GM21390 (cell line): ENCODE measurements at regions not wholly inside any gene's neighbourhood (a gene's known extent, or its start where the extent isn't known, plus 50 kb on each side); places are given as distances from the start of the nearest gene placed in this dataset.

Experiments
- ATAC-seq: cut with Tn5 transposase; IDR thresholded peaks from one replicate; pipeline ENCODE4 v1.9.1; 2021; ENCODE audit not compliant: unreplicated experiment

DNA sequence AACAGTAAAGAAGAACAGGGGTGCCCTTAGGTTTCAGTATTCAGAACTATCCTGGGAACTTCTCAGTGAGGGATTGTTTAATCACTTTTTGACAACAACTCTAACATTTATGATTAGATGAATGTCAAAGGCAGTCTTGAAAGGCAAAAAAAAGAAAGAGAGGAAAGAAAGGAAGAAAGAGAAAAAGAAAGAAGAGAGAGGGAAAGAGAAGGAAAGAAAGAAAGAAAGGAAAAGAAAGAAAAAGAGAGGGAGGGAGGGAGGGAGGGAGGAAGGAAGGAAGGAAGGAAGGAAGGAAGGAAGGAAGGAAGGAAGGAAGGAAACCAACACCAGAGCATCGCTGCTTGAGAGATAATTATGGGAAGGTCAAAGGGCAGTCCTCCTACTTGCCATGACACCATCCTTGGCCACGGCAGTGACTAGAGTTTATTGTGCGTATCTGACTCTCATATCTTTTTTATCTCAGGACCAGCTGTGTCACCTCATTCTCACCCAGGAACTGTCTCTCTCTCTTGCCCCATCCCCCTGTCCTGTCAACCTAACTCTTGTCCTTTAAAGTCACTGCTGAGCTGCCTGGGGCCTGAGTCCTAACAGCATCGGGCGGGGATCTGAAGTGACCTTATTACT lies 96.8 kb upstream of the ATXN1 start:
- ATAC-seq, result no peak

DNA sequence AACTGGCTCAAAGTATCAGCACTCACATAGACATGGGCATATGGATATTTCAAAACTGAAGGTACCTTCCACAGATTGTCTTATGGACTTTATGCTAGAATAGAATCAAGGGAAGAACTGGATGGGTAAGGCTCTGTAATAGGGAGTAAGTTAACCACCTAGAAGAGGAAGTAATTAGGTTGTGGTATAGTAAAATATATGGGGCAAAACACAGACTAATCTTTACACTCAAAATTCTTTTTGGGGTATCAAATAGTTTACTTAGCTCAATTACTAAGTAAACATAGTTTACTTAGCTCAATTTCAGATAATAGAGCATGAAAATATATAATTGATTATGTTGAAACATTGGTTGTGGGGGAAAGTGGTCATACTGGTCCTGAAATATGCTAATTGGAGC lies 94.2 kb upstream of the ATXN1 start:
- peak; percentile 49 for ATAC-seq

DNA sequence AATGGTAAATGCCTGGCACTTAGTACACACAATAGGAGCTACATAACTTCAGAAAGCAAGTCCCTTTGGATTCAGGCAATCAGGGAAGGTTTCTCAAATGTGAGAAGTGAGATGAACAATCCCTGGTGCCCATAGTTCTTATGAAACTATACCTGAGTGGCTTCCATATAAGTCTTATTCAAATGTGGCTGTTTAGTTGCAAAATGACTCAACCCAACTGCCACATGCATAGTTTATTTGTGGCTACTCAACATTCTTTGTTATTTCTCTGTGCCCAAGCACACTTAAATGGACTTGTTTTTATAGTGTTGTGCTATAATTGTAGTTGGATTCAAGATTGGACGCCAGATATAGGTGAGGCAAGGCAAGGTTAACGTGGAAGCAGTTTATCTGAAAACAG lies 93.7 kb upstream of the ATXN1 start:
- peak; percentile 83 for ATAC-seq

DNA sequence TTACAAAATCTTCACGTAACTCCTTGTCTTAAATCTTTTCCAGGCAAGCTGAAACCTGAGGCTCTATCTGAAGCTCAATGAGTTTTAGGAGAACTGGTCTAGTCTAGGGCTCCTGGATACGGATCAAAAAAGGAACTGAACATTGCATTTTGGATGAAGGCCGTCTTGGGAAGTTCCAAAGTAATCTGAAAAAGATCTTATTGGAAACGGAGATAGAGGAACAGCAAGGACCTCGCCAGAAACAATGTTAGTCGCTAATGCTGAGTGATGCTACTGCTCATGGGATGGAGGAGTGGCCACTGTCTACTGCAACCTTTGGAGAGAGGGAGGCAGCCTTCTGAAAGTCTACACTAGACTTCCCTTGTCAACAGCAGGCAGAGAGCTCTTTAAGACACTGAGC lies 91.4 kb upstream of the ATXN1 start:
- no peak for ATAC-seq

DNA sequence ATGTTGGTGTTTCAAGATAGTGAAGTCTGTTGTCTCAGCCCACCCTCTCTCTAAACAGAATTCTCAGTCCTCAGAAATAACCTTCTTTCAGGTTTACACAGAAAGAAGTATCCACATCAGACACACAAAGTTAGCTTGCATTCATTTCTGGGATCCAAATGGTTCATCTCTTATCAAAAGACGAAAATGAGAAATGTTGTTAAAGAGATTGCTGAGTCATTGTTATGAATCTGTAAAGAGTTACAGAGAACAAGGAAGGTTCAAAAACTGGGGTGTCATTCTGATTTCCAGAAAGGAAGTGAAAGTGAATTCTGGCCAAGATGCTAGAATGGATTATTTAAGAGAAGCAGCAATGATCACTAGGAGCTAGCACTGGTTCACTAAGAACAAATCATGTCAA lies 90.5 kb upstream of the ATXN1 start:
- peak; percentile 48 for ATAC-seq

DNA sequence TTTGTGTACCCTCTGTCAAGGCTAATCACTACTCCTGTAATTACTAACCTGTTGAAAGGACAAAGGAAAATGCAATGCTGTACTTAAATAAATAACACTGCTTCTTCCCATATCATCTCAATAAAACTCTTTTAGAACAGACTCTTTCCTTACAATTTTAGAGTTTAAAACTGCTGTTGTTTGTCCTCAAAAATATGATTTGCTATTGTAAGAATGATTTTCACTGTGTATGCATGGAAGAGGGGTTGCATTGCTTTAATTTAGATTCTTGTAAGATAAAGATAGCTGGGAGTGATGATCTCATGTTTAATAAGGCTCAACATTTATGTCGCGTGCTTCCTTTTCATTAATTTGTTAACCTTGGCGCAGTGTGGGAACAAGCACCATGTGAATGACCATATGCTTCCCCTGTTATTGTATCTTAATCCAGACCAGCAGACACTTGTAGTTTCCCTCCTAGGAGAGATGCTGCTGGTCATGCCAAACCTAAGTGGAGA lies 89.8 kb upstream of the ATXN1 start:
- ATAC-seq, result no peak

DNA sequence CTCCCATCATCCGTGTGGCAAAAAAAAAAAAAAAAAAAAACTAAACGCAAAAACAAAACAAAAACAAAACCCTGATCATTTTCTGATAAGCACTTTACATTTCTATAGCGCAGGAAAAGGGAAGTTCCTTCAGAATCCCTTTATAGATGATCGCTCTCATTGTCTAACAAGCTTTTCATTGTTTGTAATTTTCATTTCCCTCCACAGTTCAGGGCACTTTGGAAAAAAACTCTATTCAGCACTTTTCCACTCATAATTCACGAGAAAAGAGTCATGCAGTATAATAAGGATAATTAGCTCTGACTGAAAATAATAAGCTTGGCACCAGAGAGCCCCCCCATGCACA lies 89.4 kb upstream of the ATXN1 start:
- no peak for ATAC-seq

DNA sequence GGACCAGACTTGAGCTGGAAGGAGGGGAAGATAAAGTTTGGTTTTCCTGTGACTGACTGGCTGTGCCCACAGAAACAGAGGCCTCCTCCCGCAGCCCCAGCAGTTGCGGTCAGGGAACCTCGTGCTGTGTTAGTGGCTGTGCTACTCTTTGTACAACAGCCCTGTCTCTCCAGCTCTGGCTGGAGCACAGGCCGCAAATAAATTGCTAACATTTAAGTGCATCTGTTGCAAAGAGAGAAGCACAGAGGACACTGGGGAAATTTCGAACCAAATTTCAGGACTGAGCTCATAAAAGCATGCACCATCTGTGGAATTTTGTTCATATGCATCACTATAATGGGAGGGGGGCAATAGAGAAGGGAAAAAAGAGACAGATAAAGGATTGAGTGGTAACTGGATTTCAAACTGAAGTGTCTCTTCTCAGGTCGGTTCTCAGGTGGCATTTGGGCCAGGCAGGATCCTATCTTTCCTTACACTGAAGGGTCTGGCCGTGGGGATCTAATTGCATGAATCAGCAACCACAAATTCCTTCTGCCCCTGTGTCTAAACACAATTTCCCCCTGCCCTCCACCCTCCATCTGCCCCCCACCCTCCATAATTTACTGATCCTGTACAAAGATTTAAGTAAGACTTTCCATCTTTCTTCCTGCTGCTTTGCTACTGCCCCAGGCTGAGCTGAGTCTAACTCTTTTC lies 88.9 kb upstream of the ATXN1 start:
- ATAC-seq, result no peak

DNA sequence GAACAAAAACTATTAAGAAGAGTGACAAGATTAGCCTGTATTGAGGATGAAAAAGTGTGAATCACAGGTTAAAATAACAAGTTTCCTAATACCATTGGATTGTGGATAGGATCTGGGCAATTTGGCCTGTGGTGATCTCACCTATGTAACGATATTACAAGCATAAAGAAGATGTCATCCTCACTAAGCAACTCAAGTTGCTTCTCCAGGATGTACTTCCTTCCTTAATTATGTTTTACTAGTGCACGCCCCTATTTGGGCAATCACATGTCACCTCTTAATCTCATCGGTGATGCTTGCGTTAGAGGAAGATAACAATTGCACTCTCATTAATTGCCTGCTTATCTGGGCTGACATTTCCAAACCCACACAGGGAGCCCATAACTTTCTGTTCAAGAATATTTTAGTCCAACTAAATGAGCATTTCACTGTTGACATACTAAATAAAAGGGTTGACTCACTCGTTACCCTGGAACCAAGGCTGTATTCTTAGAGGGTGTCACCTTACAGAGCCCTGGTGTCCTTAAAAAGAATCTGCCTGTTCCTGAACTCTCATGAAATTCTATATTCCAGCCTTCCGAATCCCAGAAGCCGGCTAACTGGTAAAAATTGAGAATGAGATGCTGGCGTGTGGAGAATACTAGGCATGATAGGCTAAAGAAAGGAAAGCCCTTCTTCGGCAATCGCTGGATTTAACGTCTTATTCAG lies 88.2 kb upstream of the ATXN1 start:
- no peak for ATAC-seq

DNA sequence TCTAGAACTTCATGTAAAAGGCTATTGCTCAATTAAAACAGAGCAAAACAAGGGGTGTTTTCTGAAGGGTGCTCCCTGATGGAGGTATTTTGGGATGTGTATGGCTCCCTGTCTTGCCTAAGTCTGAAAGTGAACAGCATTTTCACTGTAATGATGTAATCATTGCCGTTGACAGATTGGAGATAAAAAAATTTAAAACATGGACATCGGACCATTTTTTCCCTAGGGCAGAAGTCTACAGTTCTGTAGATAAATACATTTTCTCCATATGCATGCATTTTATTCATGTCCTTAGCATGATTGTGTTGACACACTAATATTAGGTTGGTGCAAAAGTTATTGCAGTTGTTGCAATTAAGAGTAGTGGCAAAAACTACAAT lies 85.1 kb upstream of the ATXN1 start:
- no peak for ATAC-seq

DNA sequence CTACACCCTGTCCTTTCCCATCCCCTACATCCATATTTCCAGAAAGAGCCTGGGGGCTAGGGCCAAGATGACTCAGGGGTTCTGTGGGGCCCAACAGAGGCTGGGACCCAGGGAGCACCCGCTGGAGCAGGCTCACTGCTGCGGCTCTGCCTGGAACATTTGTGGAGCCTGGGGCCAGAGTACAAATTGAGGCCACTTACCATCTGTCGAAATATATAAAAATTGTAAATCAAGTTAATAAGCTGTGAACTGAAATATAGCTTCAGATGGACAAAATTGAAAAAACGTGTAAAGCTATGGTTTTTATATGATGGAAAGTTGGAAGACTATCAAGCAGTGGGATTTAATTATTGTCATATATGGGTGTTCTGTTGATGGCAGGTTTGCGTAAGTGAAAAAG lies 82.9 kb upstream of the ATXN1 start:
- no peak for ATAC-seq

DNA sequence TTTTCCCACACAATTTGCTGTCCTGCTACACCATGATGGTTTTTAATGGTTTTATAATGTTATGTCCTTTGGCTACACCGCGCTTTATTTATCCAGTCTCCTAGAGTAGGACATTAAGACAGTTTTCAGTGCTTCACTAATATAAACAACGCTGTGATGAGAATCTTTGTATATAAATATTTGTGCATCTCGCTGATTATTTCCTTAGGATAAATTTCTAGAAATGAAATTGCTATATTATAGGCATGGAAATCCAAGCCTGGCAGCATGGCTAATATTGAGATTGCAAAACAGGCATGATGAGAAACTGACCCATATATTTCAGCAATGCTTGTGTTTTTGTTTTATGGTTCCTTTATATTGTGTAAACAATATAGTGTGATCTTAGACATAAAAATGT lies 81.4 kb upstream of the ATXN1 start:
- no peak for ATAC-seq

DNA sequence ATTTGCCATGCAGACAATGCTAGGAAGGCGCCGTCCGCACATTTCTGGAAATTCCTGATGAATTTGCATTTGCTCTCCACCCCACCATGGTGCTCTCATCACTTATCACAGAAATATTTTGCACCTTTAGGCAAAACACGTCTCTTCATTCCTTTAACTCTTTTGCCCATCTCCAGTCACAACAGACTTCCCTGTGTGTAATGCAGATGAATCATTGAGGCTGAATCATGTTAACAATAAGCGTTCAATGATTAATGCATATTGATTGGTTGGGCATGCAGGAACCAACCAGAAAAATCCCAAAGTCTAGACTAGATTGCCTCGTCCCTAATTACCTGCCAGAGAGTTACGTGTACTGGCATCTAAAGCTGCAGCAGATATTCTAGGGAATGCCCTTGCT lies 80.0 kb upstream of the ATXN1 start:
- ATAC-seq, result no peak

DNA sequence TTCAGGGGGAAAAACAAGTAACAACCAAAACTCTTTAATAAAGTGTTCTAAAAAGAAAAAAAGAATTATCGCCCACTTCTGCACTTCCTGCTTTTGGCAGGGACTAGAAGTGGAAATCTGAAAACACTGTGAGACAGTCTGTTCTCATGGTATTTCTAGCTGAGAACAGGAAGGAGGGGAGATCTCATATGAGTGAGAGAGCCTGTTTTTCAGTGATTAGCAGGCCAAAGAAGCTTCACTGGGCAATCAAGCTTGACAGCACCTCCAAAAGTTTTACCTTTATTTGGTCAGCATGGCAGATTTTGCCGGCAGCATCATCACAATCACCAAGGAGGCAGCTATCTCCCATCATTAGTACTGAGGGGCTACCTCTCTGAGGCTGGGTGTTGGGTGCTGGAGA lies 79.5 kb upstream of the ATXN1 start:
- no peak for ATAC-seq

DNA sequence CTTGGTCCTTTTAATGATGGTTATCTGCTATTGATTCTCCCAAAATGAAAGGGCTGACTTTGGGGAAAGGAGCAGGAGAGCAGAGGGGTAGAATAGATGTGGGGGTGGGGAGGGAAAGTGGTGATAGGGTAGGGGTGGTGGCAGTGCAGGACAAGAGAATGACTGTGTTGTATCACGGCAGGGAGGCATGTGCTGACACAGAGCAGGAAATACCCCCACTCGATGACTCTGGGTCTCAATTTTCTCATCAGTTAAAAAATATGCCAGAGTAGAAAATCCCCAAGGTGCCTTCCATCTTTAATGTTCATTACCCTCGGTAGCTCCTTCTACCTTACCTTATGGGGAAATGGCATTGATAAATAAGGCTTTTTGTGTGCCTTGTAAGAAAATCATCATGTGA lies 79.0 kb upstream of the ATXN1 start:
- no peak for ATAC-seq

DNA sequence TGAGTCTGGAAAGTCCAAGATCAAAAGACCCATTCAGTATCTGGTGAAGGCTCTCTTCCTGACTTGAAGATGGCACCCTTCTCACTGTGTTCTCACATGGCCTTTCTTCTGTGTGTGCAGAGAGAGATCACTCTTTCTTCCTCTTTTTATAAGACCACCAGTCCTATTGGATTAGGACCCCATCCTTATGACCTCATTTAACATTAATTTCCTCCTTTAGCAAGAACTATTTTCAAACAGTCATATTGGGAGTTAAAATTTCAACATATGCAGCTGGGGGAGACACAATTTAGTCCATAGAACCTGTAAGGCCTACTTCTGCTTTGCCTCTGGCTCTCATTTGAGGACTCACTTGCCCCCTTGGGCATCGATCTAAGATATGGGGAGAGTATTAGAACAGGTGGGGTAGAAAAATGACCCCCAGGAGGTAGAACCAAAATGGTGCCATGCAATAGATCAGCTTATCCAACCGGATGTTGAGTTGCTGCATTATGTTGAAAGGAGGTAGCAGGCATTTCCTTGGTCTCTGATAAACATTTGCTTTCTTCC lies 78.4 kb upstream of the ATXN1 start:
- ATAC-seq, result no peak

DNA sequence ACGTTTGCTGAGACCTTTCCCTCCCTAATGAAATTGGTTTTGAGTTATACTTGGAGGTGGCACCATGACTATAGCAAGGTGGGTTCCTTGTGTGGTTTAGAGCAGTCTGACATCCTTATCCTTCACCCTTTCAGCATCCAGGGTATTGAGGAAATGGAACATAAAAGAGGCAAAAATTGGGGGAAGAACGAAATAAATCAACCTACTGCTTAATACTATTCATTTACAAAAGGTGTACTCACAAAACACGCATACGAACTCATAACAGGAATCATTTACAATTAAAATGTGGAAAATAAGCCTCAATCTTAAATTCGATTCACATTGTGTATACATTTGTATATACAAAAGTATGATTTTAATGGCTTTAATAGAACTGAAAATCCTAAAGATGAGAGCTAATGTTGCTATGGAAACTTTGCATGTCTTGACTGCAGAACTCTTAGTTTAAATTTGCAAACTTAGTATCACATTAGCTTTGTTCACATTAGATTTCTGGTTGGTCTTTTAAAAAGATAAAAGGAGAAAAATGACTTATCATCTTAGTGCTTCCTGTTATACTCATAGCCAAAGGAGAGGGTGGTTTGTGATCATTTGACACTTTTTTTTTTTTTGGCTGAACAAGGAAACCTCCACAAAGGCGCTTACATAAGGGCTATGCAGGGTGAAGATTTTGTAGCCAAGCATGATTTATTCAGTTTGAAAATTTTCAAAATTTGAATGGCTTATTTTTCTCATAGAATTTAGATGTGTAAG lies 76.1 kb upstream of the ATXN1 start:
- no peak for ATAC-seq

DNA sequence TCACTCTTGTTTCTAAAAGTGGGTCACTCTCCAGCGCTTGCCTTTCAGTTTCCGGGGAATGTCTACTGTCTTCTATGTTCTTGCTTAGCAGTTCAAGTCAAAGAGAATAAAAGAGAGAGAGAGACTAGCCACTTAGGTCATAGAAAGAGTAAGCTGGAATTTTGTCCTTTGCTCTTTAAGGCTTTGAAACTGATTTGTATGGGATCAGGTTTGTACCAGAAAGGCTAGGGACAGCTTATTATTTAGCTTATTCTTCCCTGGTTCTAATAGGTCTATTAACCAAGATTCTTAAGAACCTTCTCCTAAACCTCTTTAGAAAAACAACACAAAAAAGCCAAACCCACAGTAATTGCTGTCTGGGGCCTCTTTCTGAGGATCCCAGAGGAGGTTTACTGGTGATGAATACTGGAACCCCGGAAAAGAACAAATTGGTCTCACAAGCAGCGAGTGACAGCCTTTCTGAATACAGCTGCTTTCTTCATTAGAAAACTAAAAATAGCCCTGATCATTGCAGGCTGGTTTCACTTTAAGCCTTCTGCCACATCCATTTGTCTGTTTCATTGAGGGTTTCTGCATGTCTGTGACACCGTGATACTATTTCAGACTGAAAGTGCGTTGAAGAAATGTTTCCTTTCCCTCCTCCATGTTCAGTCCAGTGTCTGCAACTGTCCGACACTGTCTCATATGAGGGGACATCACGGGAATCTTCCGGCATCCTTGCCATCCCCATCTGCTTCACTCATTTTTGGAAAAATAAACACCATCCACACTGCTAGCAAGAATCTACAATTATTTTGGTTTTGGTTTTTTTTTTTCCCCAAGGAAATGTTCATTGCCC lies 75.1 kb upstream of the ATXN1 start:
- peak; percentile 88 for ATAC-seq

DNA sequence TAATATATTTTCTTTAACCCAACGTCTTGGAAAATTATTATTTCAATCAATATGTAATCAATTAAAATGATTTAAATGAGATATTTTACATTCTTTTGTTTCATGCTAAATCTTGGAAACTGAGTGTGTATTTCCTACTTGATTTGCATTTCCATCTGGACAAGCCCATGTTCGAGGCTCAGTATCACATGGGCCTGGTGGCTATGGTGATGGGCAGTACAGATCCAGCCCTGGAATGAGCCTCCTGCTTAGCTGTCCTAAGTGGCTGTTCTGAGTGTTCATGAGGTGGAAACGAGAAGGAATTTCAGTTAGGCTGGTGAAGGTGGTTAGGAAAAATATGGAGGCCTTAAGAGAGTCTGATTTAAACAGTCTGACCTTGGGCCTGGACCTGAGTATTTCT lies 73.0 kb upstream of the ATXN1 start:
- no peak for ATAC-seq

DNA sequence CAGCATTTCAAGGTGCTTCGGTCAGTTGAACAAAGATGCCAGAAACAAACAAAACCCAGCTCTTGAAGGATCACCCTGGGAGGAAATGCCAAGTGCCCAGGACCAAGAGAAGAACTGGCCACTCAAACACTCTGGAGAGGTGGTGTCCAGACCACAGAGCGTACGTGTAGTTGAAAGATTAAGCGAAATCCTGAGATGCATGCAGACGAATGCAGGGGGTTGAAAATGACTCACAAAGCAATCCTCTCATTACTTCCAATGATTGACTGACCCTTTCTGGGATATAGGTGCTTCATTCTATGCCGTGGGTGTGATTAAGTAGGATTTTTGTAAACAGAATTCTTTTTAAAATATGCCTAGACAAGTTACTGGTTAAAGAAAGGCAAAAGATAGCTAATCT lies 71.5 kb upstream of the ATXN1 start:
- ATAC-seq, result no peak
